Prostate gland (tissue), 2 donors: ENCODE measurements at regions not wholly inside any gene's neighbourhood (a gene's known extent, or its start where the extent isn't known, plus 50 kb on each side); places are given as distances from the start of the nearest gene placed in this dataset.

Source experiments
- DNase-seq: peaks from one replicate; pipeline ENCODE4 v3.0.0-alpha.2; 2019; ENCODE audit warnings: low spot score
- H3K27ac ChIP-seq, 2 donors: fragments of 200-600 bp; sonication (generic); 2 replicates each; pipeline ENCODE4 v1.5.1; 2017 to 2019
- H3K27me3 ChIP-seq: fragments of 200-600 bp; sonication (generic); replicated peaks from 2 replicates; pipeline ENCODE4 v1.5.1; 2019; ENCODE audit not compliant: insufficient read depth
- H3K36me3 ChIP-seq, 2 donors: fragments of 200-600 bp; sonication (generic); 1 replicate in 1 of 2; 2 replicates in 1 of 2; pipeline versions ENCODE4 v1.5.1 to v1.8.1; 2017 to 2019
- H3K4me1 ChIP-seq: fragments of 200-600 bp; sonication (generic); replicated peaks from 2 replicates; pipeline ENCODE4 v1.5.1; 2019
- H3K4me3 ChIP-seq, 2 donors: fragments of 200-600 bp; sonication (generic); 2 replicates each; pipeline ENCODE4 v1.5.1; 2017 to 2019
- H3K9me3 ChIP-seq: fragments of 200-600 bp; sonication (generic); 2 replicates; pipeline ENCODE4 v1.5.1; 2017
- POLR2A ChIP-seq: fragments of 450-650 bp; IDR thresholded peaks from one replicate; pipeline ENCODE4 v1.6.1; 2016; ENCODE audit warnings: antibody characterized with exemption, mild to moderate bottlenecking
- POLR2AphosphoS5 ChIP-seq: sonication (generic); formaldehyde crosslinking; IDR thresholded peaks from one replicate; pipeline ENCODE4 v1.6.1; 2017; ENCODE audit warnings: antibody characterized with exemption
- WGBS: methylation state at CpG from one replicate; pipeline ENCODE4 v1.1.5; 2018; 5-methylcytosine and 5-hydroxymethylcytosine counted together
- intact Hi-C: fragments of 100-400 bp; cut with DNase I; formaldehyde crosslinking; loops from one replicate; pipeline ENCODE4 v1.14.2; 2022
- TF ChIP-seq, protein P1 (sequence below), 4 experiments: fragments of 200-600 bp in 2 of 4; fragments of 450-650 bp in 2 of 4; sonication (generic) in 2 of 4; IDR thresholded peaks; 1 replicate in 3 of 4; 2 replicates in 1 of 4; pipeline ENCODE4 v1.5.1; 2016 to 2019; ENCODE audit warnings: antibody characterized with exemption in 4 of 4, mild to moderate bottlenecking in 2 of 4, moderate library complexity in 2 of 4

GRCh38 chr10:88200312-88201032, 337.0 kb downstream of the PTEN start:
- H3K4me3 ChIP-seq, result no peak overlapping the region
- intact Hi-C loops, result no loop called here
- no peaks in the 10 kb centered on the region for H3K27me3 ChIP-seq
- H3K27ac ChIP-seq, result no peak overlapping the region
- H3K36me3 ChIP-seq, result no peaks in the 10 kb centered on the region
- TF ChIP-seq POLR2AphosphoS5, result no peak
- no peak for TF ChIP-seq POLR2A
- TF ChIP-seq, protein P1, sequence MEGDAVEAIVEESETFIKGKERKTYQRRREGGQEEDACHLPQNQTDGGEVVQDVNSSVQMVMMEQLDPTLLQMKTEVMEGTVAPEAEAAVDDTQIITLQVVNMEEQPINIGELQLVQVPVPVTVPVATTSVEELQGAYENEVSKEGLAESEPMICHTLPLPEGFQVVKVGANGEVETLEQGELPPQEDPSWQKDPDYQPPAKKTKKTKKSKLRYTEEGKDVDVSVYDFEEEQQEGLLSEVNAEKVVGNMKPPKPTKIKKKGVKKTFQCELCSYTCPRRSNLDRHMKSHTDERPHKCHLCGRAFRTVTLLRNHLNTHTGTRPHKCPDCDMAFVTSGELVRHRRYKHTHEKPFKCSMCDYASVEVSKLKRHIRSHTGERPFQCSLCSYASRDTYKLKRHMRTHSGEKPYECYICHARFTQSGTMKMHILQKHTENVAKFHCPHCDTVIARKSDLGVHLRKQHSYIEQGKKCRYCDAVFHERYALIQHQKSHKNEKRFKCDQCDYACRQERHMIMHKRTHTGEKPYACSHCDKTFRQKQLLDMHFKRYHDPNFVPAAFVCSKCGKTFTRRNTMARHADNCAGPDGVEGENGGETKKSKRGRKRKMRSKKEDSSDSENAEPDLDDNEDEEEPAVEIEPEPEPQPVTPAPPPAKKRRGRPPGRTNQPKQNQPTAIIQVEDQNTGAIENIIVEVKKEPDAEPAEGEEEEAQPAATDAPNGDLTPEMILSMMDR (IDR thresholded peaks at IDR 0.05), result no peak
- H3K4me1 ChIP-seq, result no peaks in the 10 kb centered on the region
- no peaks in the 10 kb centered on the region for H3K9me3 ChIP-seq
- WGBS, result 78% methylated on average over 3 of the region's 3 CpGs
- no peak for DNase-seq

GRCh38 chr10:88205842-88206446, 342.5 kb downstream of the PTEN start:
- H3K27me3 ChIP-seq, result no peaks in the 10 kb centered on the region
- TF ChIP-seq POLR2A (no peak), POLR2AphosphoS5 (no peak)
- TF ChIP-seq, protein P1 (IDR thresholded peaks at IDR 0.05), result no peak
- no peaks in the 10 kb centered on the region for H3K9me3 ChIP-seq
- no peak overlapping the region for H3K27ac ChIP-seq
- H3K36me3 ChIP-seq, result no peaks in the 10 kb centered on the region
- 49% methylated on average over 2 of the region's 2 CpGs for WGBS
- no peak for DNase-seq
- no peak overlapping the region for H3K4me3 ChIP-seq
- intact Hi-C loops, result no loop called here
- H3K4me1 ChIP-seq, result no peaks in the 10 kb centered on the region

DNA sequence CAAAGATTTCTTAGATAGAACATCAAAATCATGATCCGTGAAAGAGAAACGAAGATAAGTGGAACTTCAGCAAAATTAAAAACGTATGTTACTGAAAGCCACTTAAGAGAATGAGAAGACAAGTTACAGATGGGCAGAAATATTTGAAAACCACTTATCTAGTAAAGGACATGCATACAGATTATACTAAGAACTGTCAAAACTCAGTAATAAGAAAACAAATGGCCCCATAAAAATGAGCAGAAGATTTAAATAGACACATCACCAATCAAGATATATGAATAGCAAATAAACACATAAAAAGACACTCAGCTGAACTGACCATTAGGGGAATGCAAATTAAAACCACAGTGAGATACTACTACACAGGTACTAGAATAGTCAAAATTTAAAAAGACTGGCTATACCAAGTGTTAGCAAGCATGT, 343.7 kb downstream of the PTEN start:
- intact Hi-C loops, result no loop called here
- Histone ChIP-seq H3K4me1 (no peaks in the 10 kb centered on the region), H3K27me3 (no peaks in the 10 kb centered on the region), H3K4me3 (no peak overlapping the region), H3K36me3 (no peaks in the 10 kb centered on the region), H3K9me3 (no peaks in the 10 kb centered on the region), H3K27ac (no peak overlapping the region)
- 64% methylated on average over 3 of the region's 3 CpGs for WGBS
- no peak for TF ChIP-seq POLR2A
- no peak for TF ChIP-seq POLR2AphosphoS5
- DNase-seq, result no peak

- no peak for DNase-seq
- 96% methylated on average over 4 of the region's 4 CpGs for WGBS
- intact Hi-C loops, result no loop called here
- Histone ChIP-seq H3K27ac (no peak overlapping the region), H3K4me3 (no peak overlapping the region), H3K36me3 (no peaks in the 10 kb centered on the region), H3K27me3 (no peaks in the 10 kb centered on the region), H3K4me1 (no peaks in the 10 kb centered on the region), H3K9me3 (no peaks in the 10 kb centered on the region)
- TF ChIP-seq POLR2A (no peak), POLR2AphosphoS5 (no peak)
- TF ChIP-seq, protein P1 (IDR thresholded peaks at IDR 0.05), result no peak
Observed at GRCh38 chr10:88209231-88209630, 345.8 kb downstream of the PTEN start.

DNA sequence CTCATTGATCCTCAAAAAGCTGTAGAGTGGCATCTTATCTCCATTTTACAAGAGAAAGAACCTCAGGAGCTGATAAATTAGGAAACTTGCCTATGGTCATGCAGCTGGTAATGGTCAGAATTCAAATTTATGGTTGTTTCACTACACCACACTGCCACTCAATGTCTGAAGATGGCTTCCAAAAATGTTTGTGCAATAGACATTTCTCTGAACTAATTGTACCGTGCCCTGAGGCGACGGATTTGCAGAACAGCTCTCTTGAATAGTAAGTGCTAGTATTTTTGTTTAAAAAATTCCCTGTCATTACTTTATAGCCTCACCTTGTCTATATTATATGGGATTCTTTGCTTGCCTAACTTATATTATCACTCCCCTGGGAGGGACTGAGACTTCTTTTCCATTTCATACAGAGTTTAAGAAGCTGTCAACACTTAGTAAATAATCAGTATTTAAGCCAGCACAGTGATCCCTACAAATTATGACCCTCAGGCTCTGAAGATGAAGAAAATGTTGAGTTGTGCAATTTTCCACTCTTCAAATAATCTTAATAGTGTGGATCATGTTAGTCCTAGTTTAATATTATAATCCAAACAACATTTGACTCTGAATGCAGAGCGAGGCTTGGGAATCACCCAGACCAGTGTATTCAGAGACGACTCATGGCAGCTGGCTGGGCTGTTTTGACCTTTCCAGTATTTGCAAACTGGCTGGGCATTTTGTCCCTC, 346.6 kb downstream of the PTEN start:
- H3K27me3 ChIP-seq, result no peaks in the 10 kb centered on the region
- TF ChIP-seq POLR2AphosphoS5, result no peak
- no peak for TF ChIP-seq POLR2A
- TF ChIP-seq, protein P1 (IDR thresholded peaks at IDR 0.05), result no peak
- no peaks in the 10 kb centered on the region for H3K4me1 ChIP-seq
- no peaks in the 10 kb centered on the region for H3K36me3 ChIP-seq
- no peak overlapping the region for H3K4me3 ChIP-seq
- no peaks in the 10 kb centered on the region for H3K9me3 ChIP-seq
- intact Hi-C loops, result no loop called here
- no peak for DNase-seq
- 58% methylated on average over 5 of the region's 5 CpGs for whole genome bisulfite sequencing
- no peak overlapping the region for H3K27ac ChIP-seq
